K562 (cell line): ENCODE measurements at regions not wholly inside any gene's neighbourhood (a gene's known extent, or its start where the extent isn't known, plus 50 kb on each side); places are given as distances from the start of the nearest gene placed in this dataset.
"Not testable (repeated sequence)": the region's sequence is repeated elsewhere in the genome, so short reads cannot be mapped to it uniquely, and the experiment has no call there.

Source experiments
- ATAC-seq: fragments of 200-7000 bp; cut with Tn5 transposase; 3 replicates; pipeline ENCODE4 v1.9.1; 2020; ENCODE audit warnings: moderate library complexity
- BruUV-seq: library from RNA; stranded (reverse); fragments of 400-500 nt; replicated peaks from 2 replicates; lab custom pipeline; 2021; lab: Mats Ljungman, UMichigan
- CTCF ChIA-PET: fragments of 300-600 bp; formaldehyde crosslinking; extraction: SDS; loops from one replicate; lab custom pipeline; 2021; ENCODE audit warnings: low intra/inter-chr PET ratio; lab: Yijun Ruan, JAX
- POLR2A ChIA-PET: fragments of 300-600, 350-650 bp; sonication (Branson Sonifier 250); formaldehyde crosslinking; extraction: SDS; loops from one replicate; lab custom pipeline; 2021; ENCODE audit warnings: antibody characterized with exemption, inconsistent platforms; lab: Yijun Ruan, JAX
- DNase-seq, 4 experiments: peaks; one replicate each; pipeline versions ENCODE4 v3.0.0 to v3.0.0-alpha.2; 2011 to 2018; ENCODE audit warnings: low spot score in 3 of 4, mixed read lengths in 3 of 4; ENCODE audit errors: extremely low read depth in 1 of 4
- FAIRE-seq: peaks from 2 replicates; lab custom pipeline; 2011; peaks lifted over from hg19 to GRCh38; lab: Jason Lieb, UNC
- H2AFZ ChIP-seq: 2 replicates; pipeline ENCODE4 v1.6.0; 2011; ENCODE audit warnings: low read depth, low read length, control low read depth, inconsistent platforms
- H3K27ac ChIP-seq: fragments of 200-600 bp; 3 replicates; pipeline ENCODE4 v1.8.0; 2011; ENCODE audit warnings: low read depth, mild to moderate bottlenecking, control low read depth, inconsistent platforms, low read length, moderate library complexity, mixed read lengths; ENCODE audit errors: extremely low read depth
- H3K27me3 ChIP-seq, 2 experiments: fragments of 300-600 bp in 1 of 2; 2 replicates in 1 of 2; 3 replicates in 1 of 2; pipeline versions ENCODE4 v1.6.0 to v1.8.0; 2011; ENCODE audit warnings: inconsistent platforms in 2 of 2, low read length in 2 of 2, mild to moderate bottlenecking in 1 of 2, mixed read lengths in 1 of 2, moderate library complexity in 1 of 2; ENCODE audit not compliant: control insufficient read depth in 2 of 2, insufficient read depth in 2 of 2
- H3K36me3 ChIP-seq: fragments of 300-600 bp; 3 replicates; pipeline ENCODE4 v1.8.0; 2011; ENCODE audit warnings: mild to moderate bottlenecking, low read length, inconsistent platforms; ENCODE audit not compliant: control insufficient read depth, insufficient read depth
- H3K4me1 ChIP-seq, 2 experiments: fragments of 200-600 bp in 1 of 2; replicated peaks in 1 of 2; 2 replicates in 1 of 2; 3 replicates in 1 of 2; pipeline versions ENCODE4 v1.5.1 to v1.8.0; 2011; ENCODE audit warnings: inconsistent platforms in 2 of 2, low read length in 2 of 2, mild to moderate bottlenecking in 1 of 2, mixed read lengths in 1 of 2, moderate library complexity in 1 of 2; ENCODE audit not compliant: control insufficient read depth in 2 of 2, insufficient read depth in 2 of 2
- H3K4me2 ChIP-seq: 2 replicates; pipeline ENCODE4 v1.6.1; 2011; ENCODE audit warnings: low read length, control low read depth, inconsistent platforms, mixed read lengths; ENCODE audit not compliant: insufficient read depth
- H3K4me3 ChIP-seq: fragments of 200-600 bp; sonication (generic), shearing (Covaris generic); 2 replicates; pipeline ENCODE4 v1.5.1; 2016; ENCODE audit warnings: control low read depth, inconsistent platforms
- H3K79me2 ChIP-seq: fragments of 200-600 bp; 3 replicates; pipeline ENCODE4 v1.8.0; 2011; ENCODE audit warnings: low read length, inconsistent platforms; ENCODE audit not compliant: control insufficient read depth, insufficient read depth
- H3K9ac ChIP-seq, 2 experiments: 2 replicates each; pipeline versions ENCODE4 v1.6.0 to v1.6.1; 2011; ENCODE audit warnings: low read depth in 2 of 2, low read length in 2 of 2, control low read depth in 1 of 2, inconsistent platforms in 1 of 2, mild to moderate bottlenecking in 1 of 2, mixed read lengths in 1 of 2; ENCODE audit not compliant: insufficient read depth in 1 of 2
- H3K9me1 ChIP-seq: one replicate; pipeline ENCODE4 v1.6.0; 2011; ENCODE audit warnings: inconsistent platforms, mild to moderate bottlenecking, low read length, moderate library complexity; ENCODE audit not compliant: control insufficient read depth, insufficient read depth
- H3K9me3 ChIP-seq: replicated peaks from 2 replicates; pipeline ENCODE4 v1.5.1; 2011; ENCODE audit warnings: low read depth, low read length, inconsistent platforms; ENCODE audit not compliant: control insufficient read depth, insufficient read depth
- H4K20me1 ChIP-seq: replicated peaks from 2 replicates; pipeline ENCODE4 v1.6.1; 2011; ENCODE audit warnings: low read length, inconsistent platforms, mixed read lengths; ENCODE audit not compliant: control insufficient read depth, insufficient read depth
- VEZF1 ChIP-seq: fragments of 200-800 bp; sonication (Bioruptor generic); IDR thresholded peaks from 2 replicates; pipeline ENCODE4 v1.6.1; 2017; ENCODE audit warnings: missing genetic modification characterization, missing compliant biosample characterization
- WGBS: fragments of 100-300 bp; shearing (Covaris generic); methylation state at CpG from one replicate; pipeline ENCODE4 v1.1.6; 2016; ENCODE audit warnings: low coverage, mixed read lengths; ENCODE audit not compliant: insufficient coverage; ENCODE audit errors: missing lambda C conversion rate; 5-methylcytosine and 5-hydroxymethylcytosine counted together
- in situ Hi-C: fragments of 300-500 bp; cut with MboI; formaldehyde crosslinking; loops from 4 replicates; pipeline ENCODE4 v1.15.0; 2018; ENCODE audit warnings: inconsistent platforms, mixed read lengths
- intact Hi-C: fragments of 100-400 bp; cut with micrococcal nuclease; formaldehyde crosslinking; loops from 2 replicates; pipeline ENCODE4 v1.14.2; 2022

- H3K4me1 ChIP-seq, H3K9me1 ChIP-seq, H3K36me3 ChIP-seq, H3K9me3 ChIP-seq, BruUV-seq, POLR2A ChIA-PET, H3K27me3 ChIP-seq, intact Hi-C loops, H4K20me1 ChIP-seq, H2AFZ ChIP-seq, H3K4me3 ChIP-seq, H3K9ac ChIP-seq, CTCF ChIA-PET, DNase-seq: not testable (repeated sequence)
- in situ Hi-C loops, result loop anchor here (25.0 kb wide), 1 partner anchor 512 kb away; the partner anchor contains the start of gene RNU2-63P
- peaks cover 49% of the 10 kb centered on the region for H3K79me2 ChIP-seq
- H3K4me2 ChIP-seq, result peak overlapping the region; percentile 37; the same call in 1 of the 2 replicates
- 2% methylated on average over 4 of the region's 6 CpGs for WGBS
- FAIRE-seq, result peak; percentile 65
- ATAC-seq, result peak; percentile 32
- H3K27ac ChIP-seq, result peak overlapping the region; percentile 49; the same call in 1 of the 3 replicates
Measured at GRCh38 chr2:87499860-87500259, 248.0 kb upstream of the PLGLB2 start.

- POLR2A ChIA-PET, BruUV-seq, H3K27me3 ChIP-seq, H3K4me2 ChIP-seq, H3K4me3 ChIP-seq, H3K9me3 ChIP-seq, intact Hi-C loops, H4K20me1 ChIP-seq, H2AFZ ChIP-seq, CTCF ChIA-PET, H3K9ac ChIP-seq, H3K4me1 ChIP-seq, H3K36me3 ChIP-seq, FAIRE-seq, in situ Hi-C loops, H3K9me1 ChIP-seq, DNase-seq: not testable (repeated sequence)
- TF ChIP-seq VEZF1 (CRISPR knock-in tag), result 0 out of 2 replicates have a peak, but pooled peaks have one; percentile 33
- Histone ChIP-seq H3K27ac (peak overlapping the region; percentile 49; the same call in 1 of the 3 replicates), H3K79me2 (peaks cover 44% of the 10 kb centered on the region)
- ATAC-seq, result peak; percentile 3; the same call in 1 of the 3 replicates
Measured at GRCh38 chr2:87500421-87500820, 247.5 kb upstream of the PLGLB2 start.
